CD4-positive, alpha-beta T cell treated with Interleukin-6 for 4 hours (primary cell): ENCODE measurements at regions not wholly inside any gene's neighbourhood (a gene's known extent, or its start where the extent isn't known, plus 50 kb on each side); places are given as distances from the start of the nearest gene placed in this dataset.

Experiments used
- DNase-seq: peaks from one replicate; pipeline ENCODE4 v3.0.0-alpha.2; 2020; ENCODE audit warnings: mixed read lengths

- DNase-seq = no peak
Observed at GRCh38 chr7:46854958-46855473, 726.9 kb downstream of the TNS3 start.

- DNase-seq = no peak
Observed at GRCh38 chr7:46853451-46853850, 728.5 kb downstream of the TNS3 start.

- DNase-seq = no peak
Observed at GRCh38 chr7:46852795-46853194, 729.1 kb downstream of the TNS3 start.

GRCh38 chr7:46850563-46851330 lies 731.2 kb downstream of the TNS3 start:
- DNase-seq = no peak

- no peak for DNase-seq
Observed at GRCh38 chr7:46848944-46849343, 733.0 kb downstream of the TNS3 start.

GRCh38 chr7:46848311-46848710 lies 733.6 kb downstream of the TNS3 start:
- DNase-seq = no peak

- no peak for DNase-seq
Observed at GRCh38 chr7:46847126-46847525, 734.8 kb downstream of the TNS3 start.

GRCh38 chr7:46844486-46844885 lies 737.4 kb downstream of the TNS3 start:
- no peak for DNase-seq

GRCh38 chr7:46841248-46841647 lies 740.7 kb downstream of the TNS3 start:
- no peak for DNase-seq

GRCh38 chr7:46839651-46840050 lies 742.3 kb downstream of the TNS3 start:
- DNase-seq = no peak

GRCh38 chr7:46838463-46838862 lies 743.4 kb downstream of the TNS3 start:
- no peak for DNase-seq

- DNase-seq = no peak
Observed at GRCh38 chr7:46835556-46835955, 746.4 kb downstream of the TNS3 start.

GRCh38 chr7:46834921-46835320 lies 747.0 kb downstream of the TNS3 start:
- no peak for DNase-seq

GRCh38 chr7:46833197-46833596 lies 748.7 kb downstream of the TNS3 start:
- DNase-seq = no peak

GRCh38 chr7:46832136-46832535 lies 749.8 kb downstream of the TNS3 start:
- DNase-seq = no peak

GRCh38 chr7:46819819-46820218 lies 762.1 kb downstream of the TNS3 start:
- no peak for DNase-seq

- DNase-seq = no peak
Observed at GRCh38 chr7:46814516-46815250, 767.2 kb downstream of the TNS3 start.

GRCh38 chr7:46812101-46812675 lies 769.7 kb downstream of the TNS3 start:
- DNase-seq = no peak

GRCh38 chr7:46811529-46811928 lies 770.4 kb downstream of the TNS3 start:
- no peak for DNase-seq

- no peak for DNase-seq
Observed at GRCh38 chr7:46810986-46811385, 770.9 kb downstream of the TNS3 start.

- DNase-seq = no peak
Observed at GRCh38 chr7:46809886-46810285, 772.0 kb downstream of the TNS3 start.

- DNase-seq = no peak
Observed at GRCh38 chr7:46806856-46807255, 775.1 kb downstream of the TNS3 start.

- no peak for DNase-seq
Observed at GRCh38 chr7:46802479-46802878, 779.4 kb downstream of the TNS3 start.

- DNase-seq = no peak
Observed at GRCh38 chr7:46791188-46791587, 790.7 kb downstream of the TNS3 start.
